Ovary (tissue), 3 donors: ENCODE measurements at regions not wholly inside any gene's neighbourhood (a gene's known extent, or its start where the extent isn't known, plus 50 kb on each side); places are given as distances from the start of the nearest gene placed in this dataset.

Source experiments
- CTCF ChIP-seq, 3 donors: fragments of 450-650 bp in 2 of 3; fragments of 200-600 bp in 1 of 3; IDR thresholded peaks; one replicate each; pipeline versions ENCODE4 v1.5.1 to v1.8.0; 2016 to 2022; ENCODE audit warnings: antibody characterized with exemption in 3 of 3, mild to moderate bottlenecking in 1 of 3
- POLR2A ChIP-seq: fragments of 450-650 bp; IDR thresholded peaks from one replicate; pipeline ENCODE4 v1.6.1; 2017; ENCODE audit warnings: antibody characterized with exemption, mild to moderate bottlenecking, moderate library complexity
- donor health status: DM: no; HTN: no; CAD: no.

DNA sequence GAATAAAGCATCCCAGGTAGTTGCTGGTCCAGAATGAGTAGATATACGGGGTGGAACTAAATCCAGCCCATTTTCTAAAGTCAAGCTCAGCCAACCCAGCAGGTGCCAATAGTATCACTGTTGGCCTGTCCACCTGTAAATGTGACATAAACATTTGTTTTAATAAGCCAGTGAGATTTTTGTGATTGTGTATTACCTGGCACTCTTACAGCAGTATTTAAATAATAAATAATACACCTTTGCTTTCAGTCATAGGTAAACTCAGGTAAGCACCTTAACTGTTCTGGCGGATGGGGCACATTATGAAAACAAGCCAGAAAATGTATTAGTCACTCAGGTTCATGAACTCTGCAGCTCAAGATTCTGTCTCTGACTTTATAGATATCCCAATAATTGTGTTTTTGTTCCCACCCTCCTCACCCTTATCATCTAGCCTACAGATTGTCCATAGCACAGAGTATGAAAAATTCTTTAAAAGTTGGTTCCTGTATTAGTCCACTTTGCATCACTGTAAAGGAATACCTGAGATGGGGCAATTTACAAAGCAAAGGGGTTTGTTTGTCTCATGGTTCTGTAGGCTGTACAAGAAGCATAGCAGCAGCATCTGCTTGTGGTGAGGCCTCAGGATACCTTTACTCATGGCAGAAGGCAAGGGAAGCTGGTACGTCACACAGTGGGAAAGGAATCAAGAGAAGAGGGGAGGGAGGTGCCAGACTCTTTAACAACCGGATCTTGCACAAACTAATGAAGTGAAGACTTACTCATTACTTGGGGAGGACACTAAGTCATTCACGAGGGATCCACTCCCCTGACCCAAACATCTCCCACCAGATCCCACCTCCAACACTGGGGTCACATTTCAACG lies 73.0 kb upstream of the CYRIA start:
- no peak for TF ChIP-seq POLR2A
- TF ChIP-seq CTCF (IDR thresholded peaks at IDR 0.05): no peak
